GM12864 (cell line): ENCODE measurements at regions not wholly inside any gene's neighbourhood (a gene's known extent, or its start where the extent isn't known, plus 50 kb on each side); places are given as distances from the start of the nearest gene placed in this dataset.

Source experiments
- DNase-seq: peaks from one replicate; pipeline ENCODE4 v3.0.0-alpha.2; 2011; ENCODE audit warnings: low read depth
- H3K4me3 ChIP-seq: 2 replicates; pipeline ENCODE4 v1.5.1; 2011; ENCODE audit warnings: mild to moderate bottlenecking, low read depth, low read length, control low read depth
- TF ChIP-seq, protein P1 (sequence below): IDR thresholded peaks from 2 replicates; pipeline ENCODE4 v1.5.1; 2011; ENCODE audit warnings: low read depth, mild to moderate bottlenecking, moderate library complexity, low read length, control low read depth, inconsistent platforms; ENCODE audit errors: missing control alignments

DNA sequence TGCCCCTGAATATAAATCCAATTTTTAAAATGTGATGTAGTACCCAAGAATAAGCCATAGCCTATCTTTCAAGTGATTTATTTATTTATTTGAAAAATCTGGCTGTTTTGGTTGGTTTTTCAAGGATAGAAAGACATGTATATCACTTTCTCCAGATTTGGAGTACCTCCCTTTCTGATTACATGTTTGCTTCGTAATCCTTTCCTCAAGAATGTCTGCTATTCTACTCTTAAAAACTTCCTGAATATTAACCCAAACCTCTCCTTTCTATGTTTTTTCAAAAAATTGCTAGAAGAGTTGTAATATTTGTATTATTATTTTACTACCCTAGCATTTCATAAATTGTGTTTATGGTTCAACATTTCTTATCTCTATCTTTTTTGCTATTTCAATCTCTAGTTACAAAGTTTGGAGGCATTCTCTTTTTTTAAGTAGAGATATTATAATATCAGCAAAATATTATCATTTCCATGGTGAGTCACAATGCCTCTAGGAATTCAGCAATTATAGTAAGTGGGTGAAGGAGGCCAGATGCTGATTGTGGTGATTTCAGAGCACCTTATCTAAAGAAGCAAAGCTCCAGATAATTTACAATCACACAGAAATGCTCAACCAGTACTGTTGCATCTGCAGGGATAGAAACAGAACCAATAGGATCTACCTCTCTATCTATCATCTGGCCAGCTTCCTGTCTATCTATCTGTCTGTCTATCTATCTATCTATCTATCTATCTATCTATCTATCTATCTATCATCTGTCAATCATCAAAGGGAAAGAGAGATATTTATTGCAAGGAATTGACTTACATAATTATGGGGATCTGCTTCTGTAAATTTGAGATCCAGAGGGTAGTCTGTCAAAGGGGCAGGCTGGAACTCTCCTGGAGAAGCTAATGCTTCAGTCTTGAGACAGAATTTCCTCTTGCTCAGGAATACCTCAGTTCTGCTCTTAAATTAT lies 412.5 kb upstream of the SEMA3C start:
- no peak overlapping the region for H3K4me3 ChIP-seq
- TF ChIP-seq, protein P1, sequence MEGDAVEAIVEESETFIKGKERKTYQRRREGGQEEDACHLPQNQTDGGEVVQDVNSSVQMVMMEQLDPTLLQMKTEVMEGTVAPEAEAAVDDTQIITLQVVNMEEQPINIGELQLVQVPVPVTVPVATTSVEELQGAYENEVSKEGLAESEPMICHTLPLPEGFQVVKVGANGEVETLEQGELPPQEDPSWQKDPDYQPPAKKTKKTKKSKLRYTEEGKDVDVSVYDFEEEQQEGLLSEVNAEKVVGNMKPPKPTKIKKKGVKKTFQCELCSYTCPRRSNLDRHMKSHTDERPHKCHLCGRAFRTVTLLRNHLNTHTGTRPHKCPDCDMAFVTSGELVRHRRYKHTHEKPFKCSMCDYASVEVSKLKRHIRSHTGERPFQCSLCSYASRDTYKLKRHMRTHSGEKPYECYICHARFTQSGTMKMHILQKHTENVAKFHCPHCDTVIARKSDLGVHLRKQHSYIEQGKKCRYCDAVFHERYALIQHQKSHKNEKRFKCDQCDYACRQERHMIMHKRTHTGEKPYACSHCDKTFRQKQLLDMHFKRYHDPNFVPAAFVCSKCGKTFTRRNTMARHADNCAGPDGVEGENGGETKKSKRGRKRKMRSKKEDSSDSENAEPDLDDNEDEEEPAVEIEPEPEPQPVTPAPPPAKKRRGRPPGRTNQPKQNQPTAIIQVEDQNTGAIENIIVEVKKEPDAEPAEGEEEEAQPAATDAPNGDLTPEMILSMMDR = no peak
- DNase-seq = no peak

GRCh38 chr7:81330108-81330507 lies 411.3 kb upstream of the SEMA3C start:
- no peak for DNase-seq
- H3K4me3 ChIP-seq = no peak overlapping the region
- TF ChIP-seq, protein P1 = no peak

DNA sequence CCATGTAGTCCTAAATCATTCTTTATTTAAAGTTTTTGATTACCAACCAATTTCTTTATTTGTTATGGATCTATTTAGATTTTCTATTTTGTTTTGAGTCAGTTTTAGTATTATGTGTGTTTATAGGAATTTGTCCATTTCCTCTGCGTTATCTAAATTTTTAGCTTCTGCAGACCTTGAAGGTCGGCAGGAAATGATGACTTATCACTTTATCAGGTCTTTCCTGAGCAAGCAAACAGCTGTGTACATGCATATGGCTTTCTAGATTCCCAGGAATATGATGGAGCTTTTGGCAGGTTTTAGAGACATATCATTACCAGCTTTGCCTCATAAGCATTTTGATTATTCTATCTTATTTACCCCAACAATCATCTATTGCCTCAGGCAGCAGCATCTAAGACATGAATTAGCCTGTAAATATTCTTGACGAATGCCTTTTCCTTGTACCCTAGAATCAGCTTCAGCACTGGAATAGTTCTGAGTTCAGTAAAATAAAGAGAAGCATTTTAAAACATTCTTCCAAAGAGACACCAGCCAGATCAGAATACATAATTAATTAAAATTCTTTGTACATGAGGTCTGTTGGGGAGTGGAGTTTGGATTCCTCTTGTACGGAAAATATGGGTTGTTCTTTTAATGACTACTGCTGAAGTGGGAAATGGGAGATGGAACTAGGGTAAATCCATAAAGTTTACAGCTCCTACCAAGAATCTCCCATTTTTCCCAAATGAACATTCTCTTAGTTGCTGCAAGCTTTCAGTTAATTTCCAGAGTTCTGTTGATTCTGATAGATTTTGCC lies 408.8 kb upstream of the SEMA3C start:
- TF ChIP-seq, protein P1 = no peak
- no peak for DNase-seq
- no peak overlapping the region for H3K4me3 ChIP-seq

DNA sequence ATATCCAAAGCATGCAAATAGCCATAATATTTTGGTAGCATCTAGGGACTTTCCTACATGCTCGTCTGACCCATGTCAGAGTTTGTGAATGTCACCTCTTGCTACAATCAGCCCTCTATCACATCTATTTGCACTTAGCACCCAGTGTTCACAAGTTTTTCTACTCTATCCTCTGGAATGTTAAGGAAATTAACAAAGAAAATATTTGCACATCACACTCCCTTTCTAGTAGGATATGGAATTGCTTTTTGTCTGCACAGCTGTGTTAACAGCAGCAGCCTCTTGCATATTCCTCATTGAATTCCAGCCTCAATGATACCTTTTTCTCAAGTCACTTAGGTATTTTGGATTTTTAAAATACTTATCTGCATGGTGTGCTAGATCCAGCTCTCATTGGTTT lies 403.1 kb upstream of the SEMA3C start:
- no peak for DNase-seq
- TF ChIP-seq, protein P1 = no peak
- no peak overlapping the region for H3K4me3 ChIP-seq

DNA sequence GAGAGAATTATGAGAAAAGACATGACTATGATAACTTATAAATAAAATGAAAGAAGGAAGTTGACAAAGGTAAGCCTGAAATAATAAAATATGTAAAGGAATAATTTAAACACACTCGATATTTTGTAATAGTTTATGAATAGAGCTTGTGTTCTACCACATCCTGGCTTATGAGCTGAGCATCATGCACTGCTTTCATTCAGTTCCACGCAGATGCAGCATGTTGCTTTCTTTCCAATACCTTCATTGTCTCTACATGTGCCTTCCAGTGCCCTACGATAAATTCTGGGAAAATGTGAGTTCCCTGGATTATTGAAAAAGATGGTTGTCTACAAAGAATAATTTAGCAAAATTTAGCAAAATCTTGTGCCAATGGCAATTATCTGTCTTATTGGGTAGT lies 398.9 kb upstream of the SEMA3C start:
- no peak for DNase-seq
- H3K4me3 ChIP-seq = no peak overlapping the region
- TF ChIP-seq, protein P1 = no peak

- no peak for DNase-seq
- TF ChIP-seq, protein P1 = no peak
- no peak overlapping the region for H3K4me3 ChIP-seq
Observed at GRCh38 chr7:81308643-81309322, 389.9 kb upstream of the SEMA3C start.
